Suprapubic skin (tissue), 4 donors: ENCODE measurements at regions not wholly inside any gene's neighbourhood (a gene's known extent, or its start where the extent isn't known, plus 50 kb on each side); places are given as distances from the start of the nearest gene placed in this dataset.

ENCODE experiments used
- DNase-seq, 2 donors: peaks; one replicate each; pipeline ENCODE4 v3.0.0-alpha.2; 2019; ENCODE audit warnings: low spot score in 2 of 2
- H3K27ac ChIP-seq: fragments of 200-600 bp; sonication (generic); one replicate; pipeline ENCODE4 v1.5.1; 2019
- H3K27me3 ChIP-seq: fragments of 200-600 bp; sonication (generic); one replicate; pipeline ENCODE4 v1.5.1; 2019
- H3K36me3 ChIP-seq: fragments of 200-600 bp; sonication (generic); one replicate; pipeline ENCODE4 v1.5.1; 2019
- H3K4me1 ChIP-seq: fragments of 200-600 bp; sonication (generic); one replicate; pipeline ENCODE4 v1.5.1; 2019
- H3K4me3 ChIP-seq: fragments of 200-600 bp; sonication (generic); one replicate; pipeline ENCODE4 v1.5.1; 2019; ENCODE audit warnings: mild to moderate bottlenecking
- H3K9me3 ChIP-seq: fragments of 200-600 bp; sonication (generic); one replicate; pipeline ENCODE4 v1.5.1; 2019
- CTCF ChIP-seq, 2 donors: fragments of 200-600 bp in 1 of 2; fragments of 450-650 bp in 1 of 2; sonication (generic) in 1 of 2; IDR thresholded peaks; one replicate each; pipeline ENCODE4 v1.5.1; 2016 to 2019; ENCODE audit warnings: antibody characterized with exemption in 2 of 2, mild to moderate bottlenecking in 1 of 2, moderate library complexity in 1 of 2
- EP300 ChIP-seq: sonication (generic); formaldehyde crosslinking; IDR thresholded peaks from one replicate; pipeline ENCODE4 v1.6.1; 2017; ENCODE audit warnings: antibody characterized with exemption
- POLR2A ChIP-seq, 2 donors: fragments of 450-650 bp; IDR thresholded peaks; one replicate each; pipeline ENCODE4 v1.6.1; 2017; ENCODE audit warnings: antibody characterized with exemption in 2 of 2, mild to moderate bottlenecking in 2 of 2, moderate library complexity in 2 of 2
- POLR2AphosphoS5 ChIP-seq, 3 donors: sonication (generic); formaldehyde crosslinking; IDR thresholded peaks; one replicate each; pipeline ENCODE4 v1.6.1; 2017; ENCODE audit warnings: antibody characterized with exemption in 3 of 3
- WGBS: methylation state at CpG from one replicate; pipeline ENCODE4 v1.1.5; 2018; 5-methylcytosine and 5-hydroxymethylcytosine counted together

GRCh38 chr13:95452375-95452774 is 100.1 kb upstream of the CLDN10 start:
- H3K4me1 ChIP-seq = no peaks in the 10 kb centered on the region
- H3K27ac ChIP-seq = no peak overlapping the region
- no peaks in the 10 kb centered on the region for H3K36me3 ChIP-seq
- 59% methylated on average over 4 of the region's 4 CpGs for WGBS
- no peaks in the 10 kb centered on the region for H3K9me3 ChIP-seq
- no peak overlapping the region for H3K4me3 ChIP-seq
- peaks cover 12% of the 10 kb centered on the region for H3K27me3 ChIP-seq
- TF ChIP-seq POLR2A (IDR thresholded peaks at IDR 0.05) = no peak
- no peak for TF ChIP-seq CTCF (IDR thresholded peaks at IDR 0.05)
- TF ChIP-seq POLR2AphosphoS5 (IDR thresholded peaks at IDR 0.05) = no peak
- TF ChIP-seq EP300 = no peak
- no peak for DNase-seq

- WGBS = 39% methylated on average over 1 of the region's 1 CpG
- H3K4me1 ChIP-seq = no peaks in the 10 kb centered on the region
- H3K27me3 ChIP-seq = peaks cover 7% of the 10 kb centered on the region
- no peaks in the 10 kb centered on the region for H3K36me3 ChIP-seq
- DNase-seq = no peak
- no peaks in the 10 kb centered on the region for H3K9me3 ChIP-seq
- TF ChIP-seq POLR2AphosphoS5 (IDR thresholded peaks at IDR 0.05) = no peak
- TF ChIP-seq CTCF (IDR thresholded peaks at IDR 0.05) = no peak
- TF ChIP-seq EP300 = no peak
- TF ChIP-seq POLR2A (IDR thresholded peaks at IDR 0.05) = no peak
- no peak overlapping the region for H3K27ac ChIP-seq
- H3K4me3 ChIP-seq = no peak overlapping the region
Observed at GRCh38 chr13:95455782-95456181, 96.7 kb upstream of the CLDN10 start.

- Histone ChIP-seq H3K9me3 (no peaks in the 10 kb centered on the region), H3K27ac (no peak overlapping the region), H3K4me1 (no peaks in the 10 kb centered on the region), H3K27me3 (no peaks in the 10 kb centered on the region), H3K4me3 (no peak overlapping the region), H3K36me3 (no peaks in the 10 kb centered on the region)
- 42% methylated on average over 3 of the region's 3 CpGs for WGBS
- no peak for DNase-seq
- TF ChIP-seq CTCF (IDR thresholded peaks at IDR 0.05) (no peak), EP300 (no peak), POLR2A (IDR thresholded peaks at IDR 0.05) (no peak), POLR2AphosphoS5 (IDR thresholded peaks at IDR 0.05) (no peak)
Observed at GRCh38 chr13:95456815-95457214, 95.7 kb upstream of the CLDN10 start.

GRCh38 chr13:95457294-95457693 is 95.2 kb upstream of the CLDN10 start:
- no peaks in the 10 kb centered on the region for H3K4me1 ChIP-seq
- no peaks in the 10 kb centered on the region for H3K9me3 ChIP-seq
- H3K36me3 ChIP-seq = no peaks in the 10 kb centered on the region
- H3K27ac ChIP-seq = no peak overlapping the region
- DNase-seq = no peak
- H3K27me3 ChIP-seq = no peaks in the 10 kb centered on the region
- 56% methylated on average over 4 of the region's 4 CpGs for WGBS
- H3K4me3 ChIP-seq = no peak overlapping the region
- no peak for TF ChIP-seq POLR2AphosphoS5 (IDR thresholded peaks at IDR 0.05)
- TF ChIP-seq POLR2A (IDR thresholded peaks at IDR 0.05) = no peak
- TF ChIP-seq CTCF (IDR thresholded peaks at IDR 0.05) = no peak

- no peak overlapping the region for H3K4me3 ChIP-seq
- TF ChIP-seq EP300 (no peak), POLR2AphosphoS5 (IDR thresholded peaks at IDR 0.05) (no peak), POLR2A (IDR thresholded peaks at IDR 0.05) (no peak), CTCF (IDR thresholded peaks at IDR 0.05) (no peak)
- H3K27ac ChIP-seq = no peak overlapping the region
- H3K36me3 ChIP-seq = no peaks in the 10 kb centered on the region
- no peaks in the 10 kb centered on the region for H3K9me3 ChIP-seq
- DNase-seq = no peak
- 55% methylated on average over 3 of the region's 3 CpGs for WGBS
- H3K27me3 ChIP-seq = no peaks in the 10 kb centered on the region
- no peaks in the 10 kb centered on the region for H3K4me1 ChIP-seq
Observed at GRCh38 chr13:95462801-95463200, 89.7 kb upstream of the CLDN10 start.
